ENCODE measurements at regions not wholly inside any gene's neighbourhood (a gene's known extent, or its start where the extent isn't known, plus 50 kb on each side); places are given as distances from the start of the nearest gene placed in this dataset.

- no peak for TF ChIP-seq CTCF (IDR thresholded peaks at IDR 0.05)
- TF ChIP-seq POLR2A (IDR thresholded peaks at IDR 0.05; ENCODE audit: low read length) = no peak
- TF ChIP-seq EP300 (IDR thresholded peaks at IDR 0.05) = no peak
- no peak for TF ChIP-seq CHD2 (IDR thresholded peaks at IDR 0.05; ENCODE audit: low read length, partially characterized antibody)
- no peak for TF ChIP-seq ZSCAN20 (CRISPR knock-in tag; IDR thresholded peaks at IDR 0.05)
- TF ChIP-seq RARB (CRISPR knock-in tag; IDR thresholded peaks at IDR 0.05) = no peak
- no peak for TF ChIP-seq REST (IDR thresholded peaks at IDR 0.05)
- TF ChIP-seq CEBPB (IDR thresholded peaks at IDR 0.05) = no peak
- no peak for TF ChIP-seq ZC3H11A (IDR thresholded peaks at IDR 0.05)
- no peak for TF ChIP-seq JUNB (IDR thresholded peaks at IDR 0.05)
- TF ChIP-seq HDAC2 (IDR thresholded peaks at IDR 0.05) = no peak
- no peak for TF ChIP-seq USF2 (IDR thresholded peaks at IDR 0.05)
- TF ChIP-seq HOXB5 (CRISPR knock-in tag; IDR thresholded peaks at IDR 0.05) = no peak
- no peak for TF ChIP-seq FOXS1 (CRISPR knock-in tag; IDR thresholded peaks at IDR 0.05)
Observed at GRCh38 chr4:141462361-141462760, 174.0 kb upstream of the IL15 start.
